GM23338 (cell line): ENCODE measurements at regions not wholly inside any gene's neighbourhood (a gene's known extent, or its start where the extent isn't known, plus 50 kb on each side); places are given as distances from the start of the nearest gene placed in this dataset.
A peak's percentile ranks its signal among the peaks of the same experiment; 100 is the strongest.

ENCODE experiments used
- ATAC-seq: fragments of 200-7000 bp; cut with Tn5 transposase; 3 replicates; pipeline ENCODE4 v1.9.1; 2020
- DNase-seq: peaks from one replicate; pipeline ENCODE4 v3.0.0-alpha.2; 2015; ENCODE audit warnings: low spot score
- H2AFZ ChIP-seq: fragments of 200-600 bp; sonication (generic); 2 replicates; pipeline ENCODE4 v1.8.0; 2016; ENCODE audit warnings: antibody characterized with exemption, mild to moderate bottlenecking, moderate library complexity
- H3F3A ChIP-seq: fragments of 200-600 bp; sonication (generic); replicated peaks from 2 replicates; pipeline ENCODE4 v1.8.0; 2017; ENCODE audit warnings: antibody characterized with exemption, mixed run types, low read depth
- H3K27ac ChIP-seq: fragments of 200-600 bp; sonication (generic); 2 replicates; pipeline ENCODE4 v1.6.1; 2016; ENCODE audit warnings: low read depth
- H3K27me3 ChIP-seq: fragments of 200-600 bp; sonication (generic); 2 replicates; pipeline ENCODE4 v1.8.0; 2016; ENCODE audit warnings: mild to moderate bottlenecking, mixed run types, moderate library complexity; ENCODE audit not compliant: insufficient read depth
- H3K36me3 ChIP-seq: fragments of 200-600 bp; sonication (generic); 2 replicates; pipeline ENCODE4 v1.8.0; 2016; ENCODE audit warnings: mild to moderate bottlenecking; ENCODE audit not compliant: insufficient read depth
- H3K4me1 ChIP-seq: fragments of 200-600 bp; sonication (generic); 2 replicates; pipeline ENCODE4 v1.8.0; 2016; ENCODE audit warnings: mild to moderate bottlenecking, moderate library complexity; ENCODE audit not compliant: insufficient read depth
- H3K4me2 ChIP-seq: fragments of 200-600 bp; sonication (generic); 2 replicates; pipeline ENCODE4 v1.7.1; 2017; ENCODE audit warnings: mixed run types
- H3K4me3 ChIP-seq: fragments of 200-600 bp; sonication (generic); 2 replicates; pipeline ENCODE4 v1.6.1; 2016; ENCODE audit warnings: mixed run types
- H3K79me2 ChIP-seq: fragments of 200-600 bp; sonication (generic); replicated peaks from 2 replicates; pipeline ENCODE4 v1.8.0; 2017; ENCODE audit warnings: mild to moderate bottlenecking; ENCODE audit not compliant: insufficient read depth
- H3K9me2 ChIP-seq: fragments of 200-600 bp; sonication (generic); 2 replicates; pipeline ENCODE4 v1.8.0; 2017; ENCODE audit not compliant: insufficient read depth
- H4K20me1 ChIP-seq: fragments of 200-600 bp; sonication (generic); replicated peaks from 2 replicates; pipeline ENCODE4 v1.8.0; 2017; ENCODE audit warnings: mild to moderate bottlenecking; ENCODE audit not compliant: insufficient read depth
- H3K27ac Mint-ChIP-seq: 2 replicates; pipeline ENCODE4 v1.8.0; 2020; ENCODE audit warnings: inconsistent platforms, mild to moderate bottlenecking, moderate library complexity, mixed read lengths
- H3K27me3 Mint-ChIP-seq: 3 replicates; pipeline ENCODE4 v1.8.0; 2022; ENCODE audit warnings: low read depth, mild to moderate bottlenecking, moderate library complexity, mixed read lengths, inconsistent platforms; ENCODE audit not compliant: insufficient read depth, poor library complexity
- H3K36me3 Mint-ChIP-seq: 3 replicates; pipeline ENCODE4 v1.8.0; 2021; ENCODE audit warnings: low read depth, mild to moderate bottlenecking, inconsistent platforms, moderate library complexity, mixed read lengths
- H3K4me1 Mint-ChIP-seq: 3 replicates; pipeline ENCODE4 v1.8.0; 2020; ENCODE audit warnings: mild to moderate bottlenecking, inconsistent platforms, mixed read lengths
- H3K4me3 Mint-ChIP-seq: 3 replicates; pipeline ENCODE4 v1.8.0; 2021; ENCODE audit warnings: moderate library complexity, mild to moderate bottlenecking, inconsistent platforms, mixed read lengths
- H3K9me3 Mint-ChIP-seq: 3 replicates; pipeline ENCODE4 v1.8.0; 2020; ENCODE audit warnings: moderate library complexity, mild to moderate bottlenecking, inconsistent platforms, mixed read lengths
- CREB1 ChIP-seq: fragments of 250-450 bp; sonication (Bioruptor Pico); IDR thresholded peaks from 2 replicates; pipeline ENCODE4 v1.5.0; 2020; ENCODE audit warnings: low read depth, mild to moderate bottlenecking, moderate library complexity
- CTCF ChIP-seq, 2 experiments: fragments of 200-600 bp in 1 of 2; sonication (generic) in 1 of 2; conservative IDR thresholded peaks; 2 replicates each; pipeline versions ENCODE4 v1.5.1 to v1.6.1; 2016 to 2017; ENCODE audit warnings: antibody characterized with exemption in 2 of 2, low read depth in 2 of 2, mild to moderate bottlenecking in 2 of 2, moderate library complexity in 1 of 2
- ETS1 ChIP-seq: IDR thresholded peaks from 2 replicates; pipeline ENCODE4 v1.6.1; 2016; ENCODE audit warnings: antibody characterized with exemption
- EZH2 ChIP-seq: fragments of 200-600 bp; sonication (generic); IDR thresholded peaks from one replicate; pipeline ENCODE4 v1.8.0; 2017; ENCODE audit warnings: antibody characterized with exemption, mild to moderate bottlenecking, low read depth; ENCODE audit not compliant: unreplicated experiment
- EZH2phosphoT487 ChIP-seq: fragments of 200-600 bp; sonication (generic); IDR thresholded peaks from one replicate; pipeline ENCODE4 v1.8.1; 2018; ENCODE audit warnings: antibody characterized with exemption; ENCODE audit not compliant: unreplicated experiment
- JUNB ChIP-seq: IDR thresholded peaks from one replicate; pipeline ENCODE4 v1.6.1; 2016; ENCODE audit warnings: antibody characterized with exemption; ENCODE audit not compliant: unreplicated experiment
- NANOG ChIP-seq: IDR thresholded peaks from 2 replicates; pipeline ENCODE4 v1.6.1; 2016; ENCODE audit warnings: antibody characterized with exemption, borderline replicate concordance
- POLR2AphosphoS5 ChIP-seq: IDR thresholded peaks from 2 replicates; pipeline ENCODE4 v1.6.1; 2016; ENCODE audit warnings: antibody characterized with exemption, low read depth
- REST ChIP-seq: IDR thresholded peaks from one replicate; pipeline ENCODE4 v1.6.1; 2018; ENCODE audit warnings: antibody characterized with exemption; ENCODE audit not compliant: unreplicated experiment
- STAT1 ChIP-seq: IDR thresholded peaks from one replicate; pipeline ENCODE4 v1.6.1; 2016; ENCODE audit warnings: antibody characterized with exemption; ENCODE audit not compliant: unreplicated experiment
- ZNF114 ChIP-seq: fragments of 250-450 bp; sonication (Bioruptor Pico); IDR thresholded peaks from 2 replicates; pipeline ENCODE4 v1.5.0; 2020; ENCODE audit warnings: mild to moderate bottlenecking, moderate library complexity
- ZNF331 ChIP-seq: fragments of 250-450 bp; sonication (Bioruptor Pico); IDR thresholded peaks from 2 replicates; pipeline ENCODE4 v1.5.0; 2020; ENCODE audit warnings: low read depth, mild to moderate bottlenecking, moderate library complexity
- ZNF462 ChIP-seq: fragments of 250-450 bp; sonication (Bioruptor Pico); IDR thresholded peaks from 2 replicates; pipeline ENCODE4 v1.5.0; 2020; ENCODE audit warnings: mild to moderate bottlenecking, moderate library complexity

- peak overlapping the region; percentile 52; the same call in 1 of the 2 replicates for H2AFZ ChIP-seq
- no peak for DNase-seq
- H3K79me2 ChIP-seq, result no peaks in the 10 kb centered on the region
- no peak for ATAC-seq
- Mint-ChIP-seq H3K36me3 (peaks cover 2% of the 10 kb centered on the region; the same call in 1 of the 3 replicates), H3K27ac (no peak overlapping the region), H3K27me3 (no peaks in the 10 kb centered on the region), H3K4me1 (peaks cover 8% of the 10 kb centered on the region; the same call in 2 of the 3 replicates), H3K9me3 (peaks cover 8% of the 10 kb centered on the region; the same call in 2 of the 3 replicates), H3K4me3 (no peak overlapping the region)
- no peaks in the 10 kb centered on the region for H3K27me3 ChIP-seq
- no peaks in the 10 kb centered on the region for H3K4me1 ChIP-seq
- no peaks in the 10 kb centered on the region for H3K36me3 ChIP-seq
- TF ChIP-seq CREB1 (no peak), EZH2 (no peak), POLR2AphosphoS5 (no peak), NANOG (no peak), ZNF114 (CRISPR knock-in tag) (no peak), CTCF (conservative IDR thresholded peaks at IDR 0.05; ENCODE audit: low read depth in 2 of 2) (no peak), ZNF462 (no peak), STAT1 (no peak), ETS1 (no peak), EZH2phosphoT487 (no peak), JUNB (no peak), REST (no peak), ZNF331 (no peak)
- no peak overlapping the region for H3K4me2 ChIP-seq
- H3K27ac ChIP-seq, result no peak overlapping the region
- H3F3A ChIP-seq, result no peaks in the 10 kb centered on the region
- H4K20me1 ChIP-seq, result no peaks in the 10 kb centered on the region
- H3K9me2 ChIP-seq, result 0 out of 2 replicates have a peak, but pooled peaks cover 4% of the 10 kb centered on the region
- H3K4me3 ChIP-seq, result no peak overlapping the region
Measured at GRCh38 chr16:86701286-86701975, 123.1 kb downstream of the FOXL1 start.
